Stimulated activated naive B cell treated with anti-CD40 and anti-IgM and Interleukin-4, amounts not matched to agents 10 μg/mL and 1 μg/mL and 100 μg/mL, for 72 hours (primary cell): ENCODE measurements at regions not wholly inside any gene's neighbourhood (a gene's known extent, or its start where the extent isn't known, plus 50 kb on each side); places are given as distances from the start of the nearest gene placed in this dataset.

Experiments
- ATAC-seq, 2 donors: fragments of 150-1000 bp; cut with Tn5 transposase; replicated peaks; 2 replicates each; pipeline ENCODE4 v1.10.0; 2021; ENCODE audit warnings: moderate library complexity in 1 of 2
- DNase-seq: peaks from one replicate; pipeline ENCODE4 v3.0.0; 2021
- H3K27ac Mint-ChIP-seq: one replicate; pipeline ENCODE4 v1.8.0; 2022; ENCODE audit warnings: mild to moderate bottlenecking, mixed read lengths
- H3K27me3 Mint-ChIP-seq, 2 donors: one replicate each; pipeline ENCODE4 v1.8.0; 2022; ENCODE audit warnings: mixed read lengths in 2 of 2
- H3K36me3 Mint-ChIP-seq, 2 donors: one replicate each; pipeline ENCODE4 v1.8.0; 2022; ENCODE audit warnings: mixed read lengths in 2 of 2, mild to moderate bottlenecking in 1 of 2
- H3K4me1 Mint-ChIP-seq, 2 donors: one replicate each; pipeline ENCODE4 v1.8.0; 2022; ENCODE audit warnings: mixed read lengths in 2 of 2, mild to moderate bottlenecking in 1 of 2
- H3K4me3 Mint-ChIP-seq, 2 donors: one replicate each; pipeline ENCODE4 v1.8.0; 2022; ENCODE audit warnings: mild to moderate bottlenecking in 2 of 2, mixed read lengths in 2 of 2, moderate library complexity in 1 of 2
- H3K9me3 Mint-ChIP-seq, 2 donors: one replicate each; pipeline ENCODE4 v1.8.0; 2022; ENCODE audit warnings: mixed read lengths in 2 of 2, mild to moderate bottlenecking in 1 of 2

DNA sequence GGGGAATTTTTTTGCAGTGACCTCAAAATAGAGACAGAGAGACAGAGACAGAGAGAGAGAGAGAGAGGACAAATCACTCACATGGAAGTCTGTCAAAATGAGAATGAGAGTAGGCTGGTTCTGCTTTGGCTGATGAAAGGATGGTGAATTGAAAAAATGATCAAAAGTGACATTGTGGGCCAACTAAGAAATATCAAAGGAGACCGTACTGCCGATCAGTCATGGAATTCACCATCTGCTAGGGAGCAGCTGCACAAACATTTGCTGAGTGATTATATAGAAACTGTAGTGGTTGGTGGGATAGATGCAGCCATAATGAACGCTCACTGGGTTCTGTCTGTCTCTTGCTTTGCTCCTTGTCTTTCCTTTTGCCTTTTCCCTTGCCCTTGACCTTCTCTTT lies 476.6 kb upstream of the SGCD start:
- Mint-ChIP-seq H3K27ac (no peak overlapping the region), H3K27me3 (no peaks in the 10 kb centered on the region), H3K36me3 (no peaks in the 10 kb centered on the region)

DNA sequence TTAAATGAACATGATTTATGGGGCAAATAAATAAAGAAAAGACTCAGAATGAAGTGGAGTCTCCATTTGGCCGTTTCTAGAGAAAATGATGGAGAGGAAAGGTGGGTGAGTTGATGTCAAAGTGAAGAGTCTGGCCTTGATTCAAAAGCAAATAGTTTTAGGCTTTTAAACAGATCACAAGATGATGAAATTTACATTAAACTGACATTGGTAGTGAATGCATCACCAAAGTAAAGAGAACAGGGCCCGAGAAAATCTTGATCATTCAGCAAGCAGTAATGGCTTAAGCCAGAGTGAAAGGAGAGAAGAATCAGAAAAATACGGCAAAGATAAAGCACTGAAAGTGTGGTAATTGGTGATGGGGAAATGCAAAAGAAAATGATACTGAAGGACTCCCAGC lies 460.0 kb upstream of the SGCD start:
- H3K27me3 Mint-ChIP-seq = peaks cover 0 to 7% of the 10 kb centered on the region in 2 donors
- no peaks in the 10 kb centered on the region for H3K4me1 Mint-ChIP-seq
- no peak for ATAC-seq

More for the DNA sequence above, 476.6 kb upstream of the SGCD start:
- ATAC-seq (no peak), DNase-seq (no peak)
- Mint-ChIP-seq H3K4me3 (no peak overlapping the region), H3K4me1 (no peaks in the 10 kb centered on the region), H3K9me3 (peaks cover 0 to 4% of the 10 kb centered on the region in 2 donors)

DNA sequence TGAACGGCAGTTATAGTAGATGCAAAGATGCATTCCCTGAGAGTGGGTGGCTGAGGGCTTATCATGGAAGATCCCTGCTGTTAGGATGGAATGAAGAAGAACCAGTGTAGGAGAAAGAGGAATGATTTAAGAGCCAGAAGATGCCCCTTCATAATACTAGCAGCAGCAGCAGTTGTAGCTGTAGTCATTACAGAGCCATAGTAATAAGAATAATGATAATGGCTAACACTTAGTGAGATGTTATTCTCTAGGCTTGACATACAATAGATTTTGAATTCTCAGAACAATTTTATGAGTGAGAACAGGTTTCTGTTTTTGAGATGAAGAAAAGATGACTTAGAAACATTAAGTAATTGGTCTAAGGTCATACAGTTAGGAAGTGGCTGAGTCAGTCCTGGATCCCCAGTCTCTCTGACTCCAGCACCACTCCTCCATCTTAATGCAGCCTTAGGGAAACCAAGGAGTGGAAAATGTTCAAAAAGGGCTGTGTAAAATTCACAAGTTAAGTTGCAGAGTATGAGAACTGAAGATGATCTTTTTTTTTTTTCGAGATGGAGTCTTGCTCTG lies 459.4 kb upstream of the SGCD start:
- H3K27me3 Mint-ChIP-seq = peaks cover 0 to 7% of the 10 kb centered on the region in 2 donors
- no peak for ATAC-seq
- DNase-seq = no peak
- no peak overlapping the region for H3K27ac Mint-ChIP-seq
- H3K36me3 Mint-ChIP-seq = no peaks in the 10 kb centered on the region
- no peak overlapping the region for H3K4me3 Mint-ChIP-seq
- H3K4me1 Mint-ChIP-seq = no peaks in the 10 kb centered on the region
- no peaks in the 10 kb centered on the region for H3K9me3 Mint-ChIP-seq

More for the DNA sequence above, 460.0 kb upstream of the SGCD start:
- no peak overlapping the region for H3K4me3 Mint-ChIP-seq
- H3K9me3 Mint-ChIP-seq = no peaks in the 10 kb centered on the region
- H3K36me3 Mint-ChIP-seq = no peaks in the 10 kb centered on the region
- no peak overlapping the region for H3K27ac Mint-ChIP-seq
- no peak for DNase-seq

DNA sequence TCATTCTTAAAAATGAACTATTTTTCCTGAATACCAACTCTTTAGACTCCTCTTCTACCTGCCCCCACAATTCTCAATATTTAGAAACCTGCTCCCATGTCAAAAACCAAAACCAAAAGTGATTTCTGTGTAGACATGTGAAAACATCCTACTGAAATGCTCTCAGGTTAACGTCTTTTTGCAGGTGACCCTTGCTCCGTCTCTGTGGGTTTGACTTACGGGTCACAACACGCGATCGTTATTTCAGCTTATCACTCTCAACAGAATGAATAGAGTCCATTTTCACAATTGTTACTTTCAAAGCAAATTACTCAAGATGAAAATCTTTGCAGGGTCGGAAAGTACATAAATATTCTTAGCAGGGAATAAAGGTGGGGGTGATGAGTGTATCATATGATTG lies 456.3 kb upstream of the SGCD start:
- ATAC-seq (no peak), DNase-seq (no peak)
- no peak overlapping the region for H3K4me3 Mint-ChIP-seq
- H3K9me3 Mint-ChIP-seq = no peaks in the 10 kb centered on the region
- no peaks in the 10 kb centered on the region for H3K4me1 Mint-ChIP-seq
- peaks cover 0 to 7% of the 10 kb centered on the region in 2 donors for H3K27me3 Mint-ChIP-seq
- H3K27ac Mint-ChIP-seq = no peak overlapping the region
- H3K36me3 Mint-ChIP-seq = no peaks in the 10 kb centered on the region

DNA sequence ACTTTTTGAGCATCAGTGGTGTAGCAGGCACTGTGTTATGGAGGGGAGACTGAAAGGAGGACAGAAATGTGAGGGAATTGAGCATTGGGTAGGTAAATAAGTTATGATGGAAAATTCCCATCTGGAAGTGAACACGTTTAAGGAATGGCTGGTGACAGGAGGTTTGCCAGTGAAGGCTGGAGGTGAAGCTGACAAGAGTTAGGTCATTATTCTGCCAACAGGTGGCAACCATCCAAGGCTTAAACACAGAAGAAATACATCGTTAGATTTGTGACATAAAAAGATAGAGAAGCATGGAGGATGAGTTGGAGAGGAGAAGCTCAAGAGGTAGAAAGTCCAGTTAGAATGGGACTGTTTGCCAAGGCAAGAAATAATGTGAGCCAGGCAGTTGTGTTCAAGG lies 455.3 kb upstream of the SGCD start:
- no peak overlapping the region for H3K27ac Mint-ChIP-seq
- H3K4me3 Mint-ChIP-seq = no peak overlapping the region
- no peak for ATAC-seq
- no peaks in the 10 kb centered on the region for H3K9me3 Mint-ChIP-seq
- H3K36me3 Mint-ChIP-seq = no peaks in the 10 kb centered on the region
- peaks cover 0 to 7% of the 10 kb centered on the region in 2 donors for H3K27me3 Mint-ChIP-seq
- H3K4me1 Mint-ChIP-seq = no peaks in the 10 kb centered on the region
- DNase-seq = no peak

DNA sequence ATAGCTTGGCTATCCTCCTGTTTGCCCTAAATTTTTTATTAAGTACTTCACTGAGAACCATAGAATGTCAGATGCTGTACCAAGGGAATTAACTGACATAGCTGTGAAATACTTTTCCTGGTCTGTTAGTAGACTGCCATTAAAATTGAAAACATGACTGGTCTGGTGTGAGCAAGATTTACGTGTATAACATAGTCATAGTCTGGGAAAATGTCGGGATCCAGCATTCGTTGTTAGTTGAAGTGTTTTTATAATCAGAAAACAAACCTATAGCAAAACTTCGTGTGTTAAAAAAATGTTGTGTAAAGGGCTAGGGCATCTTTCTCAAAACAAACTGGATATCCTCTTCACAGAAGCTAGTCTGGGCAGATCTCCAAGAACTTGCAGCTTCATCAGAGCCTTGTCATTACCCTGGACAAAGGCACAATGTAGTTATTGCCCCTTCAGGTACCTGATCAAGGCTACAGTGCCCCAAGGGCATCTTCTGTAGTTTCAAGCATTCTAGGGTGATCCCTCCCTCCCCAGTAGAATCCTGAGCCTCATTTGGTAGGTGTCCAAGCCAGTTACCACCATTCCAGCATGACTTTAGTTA lies 454.2 kb upstream of the SGCD start:
- no peak for ATAC-seq
- Mint-ChIP-seq H3K36me3 (no peaks in the 10 kb centered on the region), H3K4me1 (no peaks in the 10 kb centered on the region), H3K27me3 (peaks cover 0 to 7% of the 10 kb centered on the region in 2 donors), H3K4me3 (no peak overlapping the region), H3K27ac (no peak overlapping the region), H3K9me3 (no peaks in the 10 kb centered on the region)
- no peak for DNase-seq

DNA sequence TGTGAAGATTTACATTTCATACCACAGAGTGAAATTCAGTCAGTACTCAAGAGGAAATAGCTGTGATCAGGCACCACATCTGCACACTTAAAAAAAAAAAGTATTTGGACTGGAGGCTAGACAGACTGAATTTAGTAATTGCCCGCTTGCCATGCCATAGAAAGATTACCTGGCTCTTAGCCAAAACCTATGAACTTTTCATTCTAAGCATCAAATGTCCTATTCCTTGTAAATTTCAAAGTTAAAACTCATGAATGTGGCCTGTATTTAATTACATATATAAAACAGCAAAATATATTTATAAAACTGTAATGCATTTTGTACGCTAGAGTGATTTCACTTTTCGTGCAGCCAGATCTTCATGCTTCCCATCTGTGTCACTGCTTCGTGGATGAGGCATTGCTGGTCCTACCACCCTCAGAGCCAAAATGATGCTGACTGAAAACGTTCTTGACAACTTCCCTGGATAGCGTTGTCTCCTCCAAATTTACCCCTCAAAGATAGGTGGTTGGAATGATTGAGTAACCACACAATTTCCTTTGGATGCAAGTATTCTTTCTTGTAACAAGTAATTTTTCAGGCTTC lies 447.9 kb upstream of the SGCD start:
- DNase-seq (no peak), ATAC-seq (no peak)
- Mint-ChIP-seq H3K9me3 (no peaks in the 10 kb centered on the region), H3K4me1 (no peaks in the 10 kb centered on the region), H3K27me3 (no peaks in the 10 kb centered on the region), H3K4me3 (no peak overlapping the region), H3K27ac (no peak overlapping the region), H3K36me3 (no peaks in the 10 kb centered on the region)

DNA sequence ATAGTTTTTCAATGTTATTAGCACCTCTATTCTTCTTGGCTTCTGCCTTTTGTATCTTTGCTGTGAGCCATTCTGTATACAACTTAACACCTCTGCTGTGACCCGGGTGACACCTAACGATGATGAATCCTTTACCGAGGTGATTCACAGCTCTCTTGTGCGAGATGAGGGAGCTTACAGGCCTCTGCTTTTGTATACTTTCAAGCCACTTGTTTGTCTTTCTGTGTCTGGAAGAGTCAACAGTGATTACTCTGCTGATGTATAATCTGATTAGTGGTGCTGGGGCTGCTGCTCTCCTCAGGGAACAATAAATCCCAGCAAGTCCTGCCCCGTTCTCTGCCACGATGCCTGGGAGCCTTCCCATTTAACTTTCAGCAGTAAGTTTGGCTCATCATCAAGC lies 442.9 kb upstream of the SGCD start:
- Mint-ChIP-seq H3K27ac (no peak overlapping the region), H3K9me3 (no peaks in the 10 kb centered on the region), H3K36me3 (no peaks in the 10 kb centered on the region), H3K27me3 (no peaks in the 10 kb centered on the region), H3K4me3 (no peak overlapping the region), H3K4me1 (no peaks in the 10 kb centered on the region)
- DNase-seq = no peak
- ATAC-seq = no peak

DNA sequence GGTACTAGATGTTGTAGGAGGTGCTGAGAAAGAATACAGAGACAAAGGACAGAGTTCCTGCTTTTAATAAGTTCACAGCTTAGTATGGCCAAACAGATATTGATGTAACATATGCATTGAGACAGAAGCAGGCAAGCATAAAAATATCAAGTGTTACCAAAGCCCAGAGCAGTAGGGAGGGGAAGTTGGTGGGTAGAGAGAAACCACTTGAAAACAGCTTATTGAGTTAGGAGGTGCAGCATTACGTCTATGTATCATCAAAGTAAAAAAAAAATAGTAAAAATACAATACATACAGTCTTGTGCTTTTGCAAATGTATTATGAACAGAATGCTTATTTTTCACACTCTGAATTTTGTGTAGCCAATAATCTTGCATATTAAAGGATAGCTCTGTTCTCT lies 441.8 kb upstream of the SGCD start:
- H3K4me1 Mint-ChIP-seq = no peaks in the 10 kb centered on the region
- DNase-seq (no peak), ATAC-seq (no peak)
- no peak overlapping the region for H3K4me3 Mint-ChIP-seq
- H3K27me3 Mint-ChIP-seq = no peaks in the 10 kb centered on the region
- H3K27ac Mint-ChIP-seq = no peak overlapping the region
- H3K9me3 Mint-ChIP-seq = no peaks in the 10 kb centered on the region
- no peaks in the 10 kb centered on the region for H3K36me3 Mint-ChIP-seq

DNA sequence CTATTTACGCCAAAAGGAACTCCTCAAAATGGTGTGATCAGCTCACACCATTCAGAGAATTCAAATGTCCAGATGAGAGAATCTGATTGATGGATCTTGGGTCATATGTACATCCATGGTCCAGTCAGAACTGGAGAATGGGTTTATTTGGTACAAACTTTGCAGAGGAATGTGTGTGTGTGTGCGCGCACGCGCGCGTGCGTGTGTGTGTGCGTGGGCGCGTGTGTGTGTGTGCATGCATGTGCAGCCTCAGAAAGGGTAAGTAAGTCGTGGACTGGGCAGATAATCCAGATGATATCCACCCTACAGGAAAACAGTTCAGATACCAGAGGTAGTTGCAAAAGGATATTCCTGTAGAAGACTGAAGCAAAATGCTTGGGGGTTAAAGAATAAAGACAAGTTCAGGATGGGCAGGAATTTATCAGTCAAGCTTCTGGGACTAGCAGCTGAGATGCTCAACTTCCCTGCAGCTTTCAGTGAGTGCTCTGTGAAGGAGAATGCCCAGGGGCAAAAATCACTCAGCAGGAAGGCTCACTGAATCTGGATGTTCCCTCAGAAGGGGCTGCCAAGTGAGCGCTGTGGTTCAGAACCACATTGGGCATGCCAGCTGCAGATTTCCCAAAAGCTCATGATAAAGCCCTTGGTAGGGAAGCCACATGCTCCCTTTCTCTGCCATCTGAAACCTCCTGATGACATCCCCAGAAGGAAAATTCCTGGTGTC lies 440.5 kb upstream of the SGCD start:
- no peaks in the 10 kb centered on the region for H3K9me3 Mint-ChIP-seq
- no peaks in the 10 kb centered on the region for H3K36me3 Mint-ChIP-seq
- H3K4me3 Mint-ChIP-seq = no peak overlapping the region
- DNase-seq = no peak
- ATAC-seq = no peak
- H3K27me3 Mint-ChIP-seq = no peaks in the 10 kb centered on the region
- no peaks in the 10 kb centered on the region for H3K4me1 Mint-ChIP-seq
- H3K27ac Mint-ChIP-seq = no peak overlapping the region

DNA sequence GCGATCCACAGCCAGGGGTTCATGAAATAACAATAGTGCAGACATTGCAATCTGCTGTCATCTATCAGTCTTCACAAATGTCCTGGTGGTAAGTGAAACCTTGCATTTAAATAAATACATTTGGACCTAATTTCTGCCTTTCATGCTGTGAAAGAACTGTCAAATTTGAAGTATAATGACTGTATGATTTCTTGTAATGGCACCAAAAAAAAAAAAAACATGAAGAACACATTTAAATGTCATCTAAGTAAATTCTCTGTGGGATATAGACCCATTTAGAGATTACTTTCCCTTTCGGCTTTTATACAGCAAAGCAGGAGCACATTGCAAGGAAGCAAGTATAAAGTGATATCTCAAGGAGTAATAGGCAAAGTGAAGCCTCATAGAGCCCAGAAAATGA lies 431.5 kb upstream of the SGCD start:
- DNase-seq = no peak
- H3K27me3 Mint-ChIP-seq = peaks cover 0 to 3% of the 10 kb centered on the region in 2 donors
- no peaks in the 10 kb centered on the region for H3K36me3 Mint-ChIP-seq
- no peak overlapping the region for H3K4me3 Mint-ChIP-seq
- no peak for ATAC-seq
- H3K27ac Mint-ChIP-seq = no peak overlapping the region
- H3K4me1 Mint-ChIP-seq = no peaks in the 10 kb centered on the region
- H3K9me3 Mint-ChIP-seq = no peaks in the 10 kb centered on the region

DNA sequence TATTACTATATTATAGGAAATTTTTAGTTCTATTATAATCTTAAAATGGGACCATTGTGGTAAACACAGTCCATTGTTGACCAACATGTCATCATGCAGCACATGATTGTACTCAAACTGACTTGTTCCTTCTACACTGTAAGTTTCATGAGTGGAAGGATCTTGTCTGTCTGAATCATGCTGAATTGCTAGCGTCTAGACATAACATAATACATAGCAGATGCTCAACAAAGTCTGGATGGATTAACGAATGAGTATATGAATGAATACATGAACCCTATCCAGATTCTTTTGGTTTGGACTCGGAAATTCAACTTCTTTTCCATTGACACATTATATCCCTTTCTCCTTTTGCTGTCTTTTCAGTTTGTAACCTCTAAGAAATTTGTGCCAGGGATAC lies 429.2 kb upstream of the SGCD start:
- DNase-seq (no peak), ATAC-seq (no peak)
- Mint-ChIP-seq H3K27me3 (peaks cover 0 to 3% of the 10 kb centered on the region in 2 donors), H3K4me3 (no peak overlapping the region), H3K36me3 (no peaks in the 10 kb centered on the region), H3K27ac (no peak overlapping the region), H3K4me1 (no peaks in the 10 kb centered on the region), H3K9me3 (no peaks in the 10 kb centered on the region)

DNA sequence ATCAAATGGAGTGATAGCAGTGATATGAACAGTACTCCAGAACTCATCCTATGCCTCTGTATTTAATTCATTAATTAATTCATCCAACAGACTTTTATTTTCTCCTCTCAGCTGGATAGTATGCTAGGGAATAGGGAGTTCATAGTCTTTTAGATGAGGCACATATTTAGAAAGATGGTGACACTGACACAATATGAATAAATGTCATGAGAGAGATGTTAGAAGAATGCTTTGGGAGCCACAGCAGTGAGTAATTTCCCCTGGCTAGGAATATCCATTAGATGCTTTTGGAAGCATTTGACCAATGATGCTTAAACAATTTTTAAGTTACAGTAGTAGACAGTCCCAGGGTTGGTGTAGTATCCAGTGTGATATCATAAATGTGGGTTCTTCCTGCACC lies 428.7 kb upstream of the SGCD start:
- ATAC-seq = no peak
- Mint-ChIP-seq H3K4me1 (no peaks in the 10 kb centered on the region), H3K27ac (no peak overlapping the region), H3K36me3 (no peaks in the 10 kb centered on the region), H3K27me3 (peaks cover 0 to 3% of the 10 kb centered on the region in 2 donors), H3K9me3 (no peaks in the 10 kb centered on the region), H3K4me3 (no peak overlapping the region)
- DNase-seq = no peak

DNA sequence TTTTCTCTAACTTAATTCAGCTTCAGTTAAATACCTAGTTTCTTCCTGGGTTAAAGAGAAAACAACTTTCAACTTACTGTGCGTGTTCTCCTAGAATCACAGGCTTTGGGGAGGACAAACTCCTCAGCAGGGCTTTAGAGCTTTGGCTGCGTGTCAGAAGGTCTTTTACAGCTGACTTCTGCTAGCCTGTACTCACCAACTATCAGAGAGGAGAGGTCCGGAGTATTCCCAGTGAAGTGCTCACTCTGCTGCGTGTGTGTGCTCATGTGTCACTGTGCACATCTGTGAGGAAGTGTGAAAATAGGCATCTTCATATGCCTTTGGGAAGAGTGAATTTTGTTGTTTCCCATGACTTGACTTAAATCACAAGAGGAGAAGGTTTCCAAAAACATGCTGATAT lies 423.2 kb upstream of the SGCD start:
- H3K9me3 Mint-ChIP-seq = no peaks in the 10 kb centered on the region
- DNase-seq (no peak), ATAC-seq (no peak)
- H3K4me3 Mint-ChIP-seq = no peak overlapping the region
- no peaks in the 10 kb centered on the region for H3K4me1 Mint-ChIP-seq
- no peaks in the 10 kb centered on the region for H3K36me3 Mint-ChIP-seq
- H3K27me3 Mint-ChIP-seq = peaks cover 0 to 2% of the 10 kb centered on the region in 2 donors
- H3K27ac Mint-ChIP-seq = no peak overlapping the region

DNA sequence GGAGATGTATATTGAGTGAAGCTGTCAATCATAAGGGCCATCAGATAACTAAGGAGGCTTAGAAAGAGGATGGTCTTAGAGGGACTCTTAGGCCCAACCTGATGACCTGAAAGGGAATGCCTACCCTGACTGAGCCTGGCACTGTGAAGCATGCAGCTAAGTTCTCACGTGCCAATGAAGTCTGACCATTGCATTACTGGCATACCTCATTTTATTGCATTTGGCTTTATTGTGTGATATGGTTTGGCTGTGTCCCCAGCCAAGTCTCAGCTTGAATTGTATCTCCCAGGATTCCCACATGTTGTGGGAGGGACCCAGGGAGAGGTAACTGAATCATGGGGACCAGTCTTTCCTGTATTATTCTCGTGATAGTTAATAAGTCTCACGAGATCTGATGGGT lies 421.6 kb upstream of the SGCD start:
- Mint-ChIP-seq H3K27me3 (no peaks in the 10 kb centered on the region), H3K9me3 (no peaks in the 10 kb centered on the region), H3K36me3 (no peaks in the 10 kb centered on the region), H3K4me1 (no peaks in the 10 kb centered on the region), H3K27ac (no peak overlapping the region), H3K4me3 (no peak overlapping the region)
- DNase-seq (no peak), ATAC-seq (no peak)
